GM23248 (cell line): ENCODE measurements at regions not wholly inside any gene's neighbourhood (a gene's known extent, or its start where the extent isn't known, plus 50 kb on each side); places are given as distances from the start of the nearest gene placed in this dataset.

Experiments used
- DNase-seq: peaks from one replicate; pipeline ENCODE4 v3.0.0-alpha.2; 2015
- H2AFZ ChIP-seq: fragments of 200-600 bp; sonication (generic); 2 replicates; pipeline ENCODE4 v1.6.1; 2016; ENCODE audit warnings: antibody characterized with exemption
- H3F3A ChIP-seq: fragments of 200-600 bp; sonication (generic); 2 replicates; pipeline ENCODE4 v1.6.1; 2016; ENCODE audit warnings: mild to moderate bottlenecking, antibody characterized with exemption, mixed run types; ENCODE audit not compliant: insufficient read depth
- H3K27ac ChIP-seq: fragments of 200-600 bp; sonication (generic); 2 replicates; pipeline ENCODE4 v1.5.1; 2016; ENCODE audit warnings: mild to moderate bottlenecking
- H3K27me3 ChIP-seq: fragments of 200-600 bp; sonication (generic); replicated peaks from 2 replicates; pipeline ENCODE4 v1.6.1; 2016; ENCODE audit warnings: mild to moderate bottlenecking; ENCODE audit not compliant: insufficient read depth
- H3K36me3 ChIP-seq: fragments of 200-600 bp; sonication (generic); 2 replicates; pipeline ENCODE4 v1.6.1; 2016; ENCODE audit warnings: low read depth, mild to moderate bottlenecking
- H3K4me1 ChIP-seq: fragments of 200-600 bp; sonication (generic); 2 replicates; pipeline ENCODE4 v1.6.1; 2016; ENCODE audit warnings: mild to moderate bottlenecking; ENCODE audit not compliant: insufficient read depth
- H3K4me2 ChIP-seq: fragments of 200-600 bp; sonication (generic); one replicate; pipeline ENCODE4 v1.6.1; 2016; ENCODE audit warnings: mild to moderate bottlenecking; ENCODE audit not compliant: unreplicated experiment
- H3K4me3 ChIP-seq: fragments of 200-600 bp; sonication (generic); 2 replicates; pipeline ENCODE4 v1.5.1; 2016; ENCODE audit warnings: mild to moderate bottlenecking
- H3K79me2 ChIP-seq: fragments of 200-600 bp; sonication (generic); 2 replicates; pipeline ENCODE4 v1.6.1; 2016; ENCODE audit warnings: mild to moderate bottlenecking; ENCODE audit not compliant: insufficient read depth
- H3K9ac ChIP-seq: fragments of 200-600 bp; sonication (generic); 2 replicates; pipeline ENCODE4 v1.6.1; 2016; ENCODE audit warnings: mild to moderate bottlenecking
- H3K9me2 ChIP-seq: fragments of 200-600 bp; sonication (generic); 2 replicates; pipeline ENCODE4 v1.6.1; 2016; ENCODE audit warnings: mixed run types, mild to moderate bottlenecking, moderate library complexity; ENCODE audit not compliant: insufficient read depth
- H3K9me3 ChIP-seq: fragments of 200-600 bp; sonication (generic); one replicate; pipeline ENCODE4 v1.6.1; 2017; ENCODE audit warnings: low read depth
- H4K20me1 ChIP-seq: fragments of 200-600 bp; sonication (generic); 2 replicates; pipeline ENCODE4 v1.6.0; 2016; ENCODE audit not compliant: insufficient read depth
- EZH2 ChIP-seq: fragments of 200-600 bp; sonication (generic); IDR thresholded peaks from 2 replicates; pipeline ENCODE4 v1.6.1; 2018; ENCODE audit warnings: antibody characterized with exemption, mild to moderate bottlenecking; ENCODE audit not compliant: insufficient read depth, poor library complexity, severe bottlenecking
- EZH2phosphoT487 ChIP-seq: fragments of 200-600 bp; sonication (generic); IDR thresholded peaks from 2 replicates; pipeline ENCODE4 v1.6.1; 2018; ENCODE audit warnings: antibody characterized with exemption, moderate library complexity, mild to moderate bottlenecking, low read depth; ENCODE audit not compliant: insufficient read depth
- WGBS, 2 experiments: methylation state at CpG; one replicate each; pipeline ENCODE4 v1.1.6; 2015 to 2017; ENCODE audit warnings: low lambda C conversion rate in 2 of 2, low coverage in 1 of 2; ENCODE audit errors: missing lambda C conversion rate in 2 of 2; 5-methylcytosine and 5-hydroxymethylcytosine counted together
- in situ Hi-C: fragments of 300-500 bp; cut with MboI; formaldehyde crosslinking; loops from 2 replicates; pipeline ENCODE4 v1.15.0; 2020

DNA sequence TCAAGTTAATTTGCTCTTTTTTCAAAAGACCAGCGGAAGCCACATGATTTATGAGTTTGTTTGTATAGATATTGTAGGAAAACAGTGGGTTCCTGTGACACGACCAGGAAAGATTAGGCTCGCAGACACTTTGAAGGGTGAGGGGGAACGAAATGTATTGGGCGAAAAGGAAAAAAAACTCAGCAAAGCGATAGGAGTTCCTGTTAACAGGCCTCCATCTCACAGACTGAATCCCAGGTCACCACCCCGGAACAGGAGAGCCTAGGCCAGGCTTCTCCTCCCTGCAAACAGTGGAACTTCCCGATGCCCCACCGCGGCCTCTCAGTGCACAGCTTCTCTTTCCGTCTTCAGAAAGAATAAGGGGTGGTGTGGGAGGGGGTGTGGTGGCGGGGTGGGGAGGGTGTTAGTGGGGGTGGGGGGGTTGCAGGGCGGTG is 181.8 kb upstream of the GPRIN3 start:
- DNase-seq: no peak
- H3K4me2 ChIP-seq: no peak overlapping the region
- H3F3A ChIP-seq: 0 out of 2 replicates have a peak, but pooled peaks cover 16% of the 10 kb centered on the region
- H3K4me1 ChIP-seq: peaks cover 15% of the 10 kb centered on the region
- no peaks in the 10 kb centered on the region for H3K79me2 ChIP-seq
- in situ Hi-C loops: loop anchor here (25.0 kb wide), 1 partner anchor 398 kb away; the partner anchor contains the start of gene MMRN1
- no peak overlapping the region for H3K4me3 ChIP-seq
- no peak overlapping the region for H2AFZ ChIP-seq
- H4K20me1 ChIP-seq: no peaks in the 10 kb centered on the region
- no peak overlapping the region for H3K27ac ChIP-seq
- no peaks in the 10 kb centered on the region for H3K9me3 ChIP-seq
- no peaks in the 10 kb centered on the region for H3K9me2 ChIP-seq
- H3K36me3 ChIP-seq: no peaks in the 10 kb centered on the region
- no peaks in the 10 kb centered on the region for H3K27me3 ChIP-seq
- H3K9ac ChIP-seq: no peak overlapping the region
- 65 to 68% methylated on average over 11 to 13 of the region's 13 CpGs for WGBS, 2 experiments
- TF ChIP-seq EZH2 (no peak), EZH2phosphoT487 (no peak)

DNA sequence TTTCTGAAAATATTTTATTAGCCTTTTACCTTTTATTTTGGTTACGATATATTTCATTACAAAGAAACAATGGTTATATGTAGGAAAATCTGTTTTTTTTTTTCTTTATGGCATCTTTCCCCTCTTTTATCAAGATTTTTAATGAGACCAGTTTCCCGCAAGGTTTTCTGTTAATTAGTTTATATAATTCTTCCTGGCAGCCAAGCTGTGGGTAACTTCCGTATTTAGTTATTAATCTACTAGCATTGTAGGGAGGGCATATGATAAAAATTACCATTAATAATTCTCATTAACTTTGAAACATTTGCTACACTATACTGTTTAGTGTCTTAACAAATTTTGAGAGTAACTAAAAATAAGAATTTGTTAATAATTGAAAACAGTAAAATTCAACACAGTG is 181.1 kb upstream of the GPRIN3 start:
- Histone ChIP-seq H3K4me1 (peaks cover 15% of the 10 kb centered on the region), H3K4me3 (no peak overlapping the region), H3K27me3 (no peaks in the 10 kb centered on the region), H3K9me3 (no peaks in the 10 kb centered on the region), H3F3A (0 out of 2 replicates have a peak, but pooled peaks cover 16% of the 10 kb centered on the region), H2AFZ (no peak overlapping the region), H3K27ac (no peak overlapping the region), H3K79me2 (no peaks in the 10 kb centered on the region), H3K4me2 (no peak overlapping the region), H3K9ac (no peak overlapping the region), H4K20me1 (no peaks in the 10 kb centered on the region), H3K9me2 (no peaks in the 10 kb centered on the region), H3K36me3 (no peaks in the 10 kb centered on the region)
- WGBS, 2 experiments: 89 to 91% methylated on average over 3 of the region's 3 CpGs
- in situ Hi-C loops: loop anchor here (25.0 kb wide), 1 partner anchor 399 kb away; the partner anchor contains the start of gene MMRN1
- TF ChIP-seq EZH2phosphoT487 (no peak), EZH2 (no peak)
- DNase-seq: no peak

DNA sequence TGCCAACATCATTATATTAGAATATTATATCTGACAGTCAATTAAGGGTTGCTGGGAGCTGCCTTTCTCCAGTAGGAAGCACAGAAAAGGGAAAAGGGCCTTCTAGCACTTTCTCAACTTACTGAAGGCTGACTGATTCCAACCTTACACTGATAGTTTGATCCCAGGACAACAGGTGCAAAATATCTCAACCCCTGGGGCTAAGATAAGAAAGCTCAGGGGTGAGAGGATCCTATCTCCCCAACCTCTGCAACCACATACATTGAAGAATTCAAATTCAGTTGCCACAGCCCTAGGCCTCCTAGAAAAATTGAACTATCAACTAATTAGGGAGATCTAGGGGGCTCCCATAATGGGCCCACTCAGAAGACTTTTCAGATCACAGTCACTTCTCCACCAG is 179.1 kb upstream of the GPRIN3 start:
- no peak for DNase-seq
- Histone ChIP-seq H3K4me3 (no peak overlapping the region), H3F3A (0 out of 2 replicates have a peak, but pooled peaks cover 2% of the 10 kb centered on the region), H3K27me3 (no peaks in the 10 kb centered on the region), H3K4me2 (no peak overlapping the region), H2AFZ (no peak overlapping the region), H3K4me1 (peaks cover 10% of the 10 kb centered on the region), H3K9me2 (no peaks in the 10 kb centered on the region), H3K27ac (no peak overlapping the region), H3K9me3 (no peaks in the 10 kb centered on the region), H3K9ac (no peak overlapping the region), H3K79me2 (no peaks in the 10 kb centered on the region), H3K36me3 (no peaks in the 10 kb centered on the region), H4K20me1 (no peaks in the 10 kb centered on the region)
- in situ Hi-C loops: loop anchor here (25.0 kb wide), 1 partner anchor 401 kb away; the partner anchor contains the start of gene MMRN1
- no peak for TF ChIP-seq EZH2
- no peak for TF ChIP-seq EZH2phosphoT487

GRCh38 chr4:89486042-89486441 is 178.4 kb upstream of the GPRIN3 start:
- Histone ChIP-seq H3K4me2 (no peak overlapping the region), H3K9me3 (no peaks in the 10 kb centered on the region), H3K9ac (no peak overlapping the region), H3K36me3 (no peaks in the 10 kb centered on the region), H4K20me1 (no peaks in the 10 kb centered on the region), H2AFZ (no peak overlapping the region), H3K4me3 (no peak overlapping the region), H3K9me2 (no peaks in the 10 kb centered on the region), H3K27ac (no peak overlapping the region), H3K4me1 (peaks cover 10% of the 10 kb centered on the region), H3F3A (no peaks in the 10 kb centered on the region), H3K27me3 (no peaks in the 10 kb centered on the region), H3K79me2 (no peaks in the 10 kb centered on the region)
- TF ChIP-seq EZH2phosphoT487 (no peak), EZH2 (no peak)
- 42 to 47% methylated on average over 3 of the region's 3 CpGs for WGBS, 2 experiments
- in situ Hi-C loops: loop anchor here (25.0 kb wide), 1 partner anchor 401 kb away; the partner anchor contains the start of gene MMRN1
- DNase-seq: peak; percentile 59

- Histone ChIP-seq H2AFZ (no peak overlapping the region), H3K79me2 (no peaks in the 10 kb centered on the region), H3K4me2 (no peak overlapping the region), H3K4me3 (no peak overlapping the region), H3K9ac (no peak overlapping the region), H4K20me1 (no peaks in the 10 kb centered on the region), H3K36me3 (no peaks in the 10 kb centered on the region), H3K27ac (no peak overlapping the region), H3K27me3 (no peaks in the 10 kb centered on the region), H3K4me1 (peaks cover 10% of the 10 kb centered on the region), H3F3A (no peaks in the 10 kb centered on the region), H3K9me3 (no peaks in the 10 kb centered on the region), H3K9me2 (no peaks in the 10 kb centered on the region)
- TF ChIP-seq EZH2 (no peak), EZH2phosphoT487 (no peak)
- WGBS, 2 experiments: 34 to 35% methylated on average over 2 of the region's 2 CpGs
- DNase-seq: no peak
- in situ Hi-C loops: loop anchor here (25.0 kb wide), 1 partner anchor 403 kb away; the partner anchor contains the start of gene MMRN1
Observed at GRCh38 chr4:89483833-89484232, 176.2 kb upstream of the GPRIN3 start.
